HG02981 (cell line): ENCODE measurements at regions not wholly inside any gene's neighbourhood (a gene's known extent, or its start where the extent isn't known, plus 50 kb on each side); places are given as distances from the start of the nearest gene placed in this dataset.
"Not testable (repeated sequence)": the region's sequence is repeated elsewhere in the genome, so short reads cannot be mapped to it uniquely, and the experiment has no call there.

Source experiments
- ATAC-seq: cut with Tn5 transposase; IDR thresholded peaks from one replicate; pipeline ENCODE4 v1.9.1; 2021; ENCODE audit warnings: mild to moderate bottlenecking, moderate library complexity; ENCODE audit not compliant: unreplicated experiment

- no peak for ATAC-seq
These were observed 153.9 kb upstream of the EGLN3 start for GRCh38 chr14:34104489-34105397.

GRCh38 chr14:34103176-34103575 is 152.3 kb upstream of the EGLN3 start:
- ATAC-seq = no peak

GRCh38 chr14:34099635-34100034 is 148.8 kb upstream of the EGLN3 start:
- no peak for ATAC-seq

GRCh38 chr14:34098985-34099349 is 148.1 kb upstream of the EGLN3 start:
- ATAC-seq = no peak

- no peak for ATAC-seq
These were observed 147.4 kb upstream of the EGLN3 start for GRCh38 chr14:34098045-34098984.

GRCh38 chr14:34097644-34098043 is 146.8 kb upstream of the EGLN3 start:
- ATAC-seq = no peak

- no peak for ATAC-seq
These were observed 143.5 kb upstream of the EGLN3 start for GRCh38 chr14:34094384-34094783.

GRCh38 chr14:34093883-34094282 is 143.0 kb upstream of the EGLN3 start:
- ATAC-seq = no peak

- ATAC-seq = no peak
These were observed 139.6 kb upstream of the EGLN3 start for GRCh38 chr14:34090451-34090850.

- ATAC-seq = no peak
These were observed 138.0 kb upstream of the EGLN3 start for GRCh38 chr14:34088914-34089313.

GRCh38 chr14:34087571-34087970 is 136.7 kb upstream of the EGLN3 start:
- ATAC-seq = peak; percentile 87

- no peak for ATAC-seq
These were observed 135.4 kb upstream of the EGLN3 start for GRCh38 chr14:34086223-34086757.

GRCh38 chr14:34085695-34086094 is 134.8 kb upstream of the EGLN3 start:
- no peak for ATAC-seq

GRCh38 chr14:34081576-34082136 is 130.8 kb upstream of the EGLN3 start:
- ATAC-seq = no peak

- ATAC-seq = no peak
These were observed 130.3 kb upstream of the EGLN3 start for GRCh38 chr14:34081101-34081575.

- ATAC-seq = not testable (repeated sequence)
These were observed 128.8 kb upstream of the EGLN3 start for GRCh38 chr14:34079643-34080042.

- ATAC-seq = no peak
These were observed 127.4 kb upstream of the EGLN3 start for GRCh38 chr14:34078117-34078743.

- no peak for ATAC-seq
These were observed 125.0 kb upstream of the EGLN3 start for GRCh38 chr14:34075826-34076225.

GRCh38 chr14:34075042-34075744 is 124.3 kb upstream of the EGLN3 start:
- peak; percentile 69 for ATAC-seq

GRCh38 chr14:34072921-34073320 is 122.0 kb upstream of the EGLN3 start:
- ATAC-seq = no peak
